ENCODE measurements at regions not wholly inside any gene's neighbourhood (a gene's known extent, or its start where the extent isn't known, plus 50 kb on each side); places are given as distances from the start of the nearest gene placed in this dataset.
A peak's percentile ranks its signal among the peaks of the same experiment; 100 is the strongest.
"Not testable (repeated sequence)": the region's sequence is repeated elsewhere in the genome, so short reads cannot be mapped to it uniquely, and the experiment has no call there.

DNA sequence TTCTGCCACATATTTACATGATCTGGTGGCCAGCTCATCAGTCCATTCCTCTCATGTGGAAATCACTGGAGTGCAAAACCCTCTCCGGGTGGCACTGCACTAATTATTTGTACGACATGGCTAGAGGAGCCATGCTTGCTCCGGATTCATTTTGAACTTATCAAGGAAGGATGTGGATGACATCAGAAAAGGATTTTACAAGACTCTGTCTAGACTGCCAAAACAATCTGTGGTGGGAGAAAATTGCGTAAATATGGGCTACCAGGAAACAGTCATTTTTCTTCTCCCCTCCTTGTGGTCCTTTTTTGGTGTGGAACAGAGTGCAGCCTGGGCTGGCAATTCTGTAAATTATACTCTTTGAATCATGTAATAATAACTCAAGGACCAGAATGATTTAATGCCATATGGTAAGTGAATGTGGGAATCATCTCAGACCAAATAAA lies 123.4 kb upstream of the IFNE start:
- no peak for DNase-seq

DNA sequence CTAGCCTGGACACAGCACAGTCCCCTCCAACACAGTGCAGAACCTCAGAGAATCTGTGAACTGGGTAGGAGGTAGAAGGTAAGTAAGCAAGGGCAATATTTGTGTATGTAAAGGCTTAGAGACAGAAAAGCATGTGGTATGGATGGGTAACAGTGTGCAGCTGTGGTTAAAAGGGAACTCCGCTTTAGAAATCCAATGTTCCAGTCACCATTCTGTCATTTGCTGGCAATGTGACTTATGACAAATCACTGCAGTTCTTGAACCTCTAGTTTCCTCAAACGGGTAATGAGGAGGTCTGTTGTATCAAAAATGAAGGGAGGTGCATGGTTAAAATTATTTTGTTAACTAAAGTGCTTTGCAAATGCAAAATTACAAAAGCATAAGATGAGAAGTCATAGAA lies 125.5 kb upstream of the IFNE start:
- no peak for DNase-seq

DNA sequence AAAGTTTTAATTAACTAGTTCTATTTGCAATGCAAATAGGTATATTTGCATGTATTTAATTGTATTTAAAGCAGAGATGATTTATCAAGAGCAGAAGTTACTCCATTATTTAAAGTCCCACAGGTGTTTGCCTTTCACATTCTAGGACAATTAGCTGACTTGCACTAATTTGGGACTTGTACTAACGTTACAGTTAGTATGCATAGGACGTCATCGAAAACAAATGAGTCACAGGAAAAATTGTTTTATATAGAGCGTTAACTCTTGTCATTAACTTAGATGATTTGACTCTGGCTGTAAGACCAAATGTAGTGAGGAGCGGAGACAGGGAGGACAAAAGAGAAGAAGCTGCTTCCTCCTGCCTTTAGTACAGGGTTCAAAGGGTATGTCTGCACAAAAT lies 126.1 kb upstream of the IFNE start:
- no peak for DNase-seq

DNA sequence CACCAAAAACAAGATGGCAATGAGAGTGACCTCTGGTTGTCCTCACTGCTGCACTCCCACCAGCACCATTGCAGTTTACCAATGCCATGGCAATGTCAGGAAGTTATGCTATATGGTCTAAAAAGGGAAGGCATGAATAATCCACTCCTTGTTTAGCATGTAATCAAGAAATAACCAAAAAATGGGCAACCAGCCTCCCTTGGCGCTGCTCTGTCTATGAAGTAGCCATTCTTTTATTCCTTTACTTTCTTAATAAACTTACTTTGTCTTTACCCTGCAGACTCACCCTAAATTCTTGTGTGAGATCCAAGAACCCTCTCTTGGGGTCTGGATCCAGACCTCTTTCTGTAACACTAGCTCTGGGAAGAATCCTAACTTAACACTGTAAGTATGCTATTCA lies 127.4 kb upstream of the IFNE start:
- DNase-seq: no peak

- peak; percentile 63 for DNase-seq
These were observed 129.8 kb upstream of the IFNE start for GRCh38 chr9:21611891-21612290.

GRCh38 chr9:21615018-21615417 lies 132.9 kb upstream of the IFNE start:
- no peak for DNase-seq

DNA sequence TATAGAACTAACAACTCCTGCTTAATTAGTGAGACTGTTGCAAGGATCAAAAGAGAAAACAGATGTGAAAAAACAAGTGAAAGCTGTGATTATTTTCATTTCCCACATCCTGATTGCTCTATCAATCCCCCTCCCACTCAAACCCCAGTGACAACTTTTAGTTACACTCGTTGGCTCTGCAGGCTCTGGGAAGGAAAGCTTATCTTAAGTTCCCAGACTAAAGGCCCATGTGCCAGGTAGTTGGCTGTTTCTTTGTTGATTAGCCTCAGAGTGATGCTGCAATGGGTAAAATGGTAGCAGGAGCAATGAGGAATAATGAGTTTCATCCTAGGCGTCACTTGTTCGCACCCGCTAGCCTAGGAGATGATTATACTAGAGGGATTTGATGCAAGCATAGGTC lies 133.3 kb upstream of the IFNE start:
- no peak for DNase-seq

DNA sequence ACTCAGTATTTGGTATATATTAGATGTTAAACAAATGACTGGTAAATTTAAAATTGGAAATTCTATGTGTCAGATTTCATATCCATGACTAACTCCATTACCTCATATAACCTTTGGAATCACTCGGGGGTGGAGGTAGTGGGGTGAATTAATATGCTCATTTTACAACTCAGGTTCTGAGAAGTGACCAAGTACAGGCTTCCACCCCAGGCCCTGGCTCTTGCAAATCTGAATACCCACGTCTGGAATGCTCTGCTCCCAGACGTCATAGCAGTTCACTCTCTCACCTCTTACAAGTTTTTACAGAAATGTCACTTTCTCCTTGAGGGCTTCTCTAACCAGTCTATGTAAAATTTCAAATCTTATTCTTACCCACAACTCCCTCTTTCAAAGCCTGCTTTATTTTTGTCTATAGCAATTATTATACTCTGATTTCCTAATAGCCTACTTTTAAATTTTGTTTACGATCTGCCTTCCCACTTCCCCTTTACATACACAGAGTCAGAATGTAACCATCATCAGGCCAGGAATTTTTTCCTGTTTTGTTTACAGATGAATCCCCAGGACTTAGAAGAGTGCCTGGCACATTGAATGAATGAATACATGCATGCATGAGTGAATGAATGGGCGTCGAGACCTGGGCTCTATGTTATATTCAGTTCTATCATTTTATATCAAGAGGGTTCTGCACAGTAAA lies 134.1 kb upstream of the IFNE start:
- no peak for DNase-seq

DNA sequence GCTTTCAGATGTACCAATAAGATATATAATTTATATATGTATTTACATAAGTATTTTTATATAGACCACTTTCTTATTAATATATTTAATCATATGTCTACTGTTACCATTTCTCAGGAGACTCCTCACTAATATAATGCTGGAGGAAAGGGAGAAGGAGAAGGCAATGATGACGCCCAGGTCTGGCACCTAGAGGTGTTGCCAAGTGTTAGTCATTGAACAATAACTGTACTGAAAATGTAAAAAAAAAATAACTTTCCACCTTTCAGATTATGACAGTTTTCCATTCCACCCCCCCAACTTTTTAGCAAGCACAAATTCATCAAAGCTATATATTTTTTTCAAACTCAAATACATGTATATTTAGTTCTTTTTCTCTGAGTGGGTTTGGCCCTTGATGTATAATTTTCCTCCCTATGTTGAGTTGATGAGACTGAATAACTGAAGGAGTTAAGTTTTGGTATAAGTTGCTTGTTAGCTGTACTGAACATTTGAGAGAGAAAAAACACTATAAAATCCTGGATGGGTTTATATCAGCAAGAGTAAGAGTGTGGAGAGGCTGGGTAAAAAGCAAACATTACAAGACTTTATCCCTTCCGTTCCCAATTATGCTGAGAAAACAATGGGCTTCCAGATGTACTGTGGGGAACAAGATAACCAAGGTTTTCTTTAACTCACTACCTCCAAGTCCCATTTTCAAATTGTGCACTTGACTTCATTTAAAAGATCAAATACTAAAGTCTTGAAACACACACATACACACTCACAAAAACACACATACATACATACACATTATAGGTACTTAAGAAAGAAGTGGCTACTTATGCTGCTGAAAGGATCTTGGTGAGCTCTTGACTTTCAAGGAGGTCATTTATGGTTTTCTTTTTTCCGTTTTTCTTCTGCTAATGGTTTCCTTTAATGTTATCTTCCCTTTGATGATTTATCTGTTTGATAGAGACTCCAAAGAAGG lies 142.8 kb upstream of the IFNE start:
- DNase-seq: peak; percentile 36

GRCh38 chr9:21626493-21626892 lies 144.4 kb upstream of the IFNE start:
- no peak for DNase-seq

GRCh38 chr9:21628954-21629353 lies 146.8 kb upstream of the IFNE start:
- not testable (repeated sequence) for DNase-seq

- DNase-seq: no peak
These were observed 152.8 kb upstream of the IFNE start for GRCh38 chr9:21634951-21635350.

DNA sequence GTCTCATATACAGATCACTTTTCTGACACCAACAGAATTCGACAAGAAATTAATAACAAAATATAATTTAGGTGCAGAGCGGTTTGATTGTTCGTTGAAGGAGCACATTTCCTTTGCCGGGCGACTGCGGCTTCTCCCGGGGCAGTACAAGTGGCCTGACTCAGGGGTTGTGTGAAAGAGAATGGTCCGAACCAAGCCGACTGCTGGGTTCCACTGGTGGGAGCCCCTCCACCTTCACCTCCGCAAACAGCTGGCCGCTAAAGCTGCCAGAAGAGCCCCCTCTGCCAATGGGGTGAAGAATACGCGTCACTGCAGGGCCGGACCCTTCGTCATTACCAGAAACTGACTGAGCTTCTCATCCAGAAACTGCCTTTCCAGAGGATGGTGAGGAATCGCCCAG lies 156.0 kb upstream of the IFNE start:
- no peak for DNase-seq

- DNase-seq: no peak
These were observed 149.3 kb upstream of the MTAP start for GRCh38 chr9:21653091-21653490.

DNA sequence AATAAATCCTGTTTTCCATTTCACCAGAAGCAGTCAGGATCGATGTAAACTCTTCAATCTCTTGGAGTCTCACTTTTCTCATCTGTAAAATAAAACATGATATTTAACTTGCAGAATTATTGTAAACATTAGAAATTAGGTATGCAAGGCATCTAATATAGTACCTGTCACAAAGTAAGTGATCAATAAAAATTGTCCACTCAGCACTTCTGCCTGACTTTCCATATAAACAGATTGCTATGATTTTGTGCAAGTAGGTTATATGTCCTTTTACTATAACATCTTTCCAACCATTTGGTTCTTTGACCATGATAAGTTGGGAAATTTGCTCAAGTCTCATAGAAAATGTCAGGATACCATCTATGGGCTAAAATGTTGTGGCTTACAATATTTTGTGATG lies 148.8 kb upstream of the MTAP start:
- no peak for DNase-seq

- no peak for DNase-seq
These were observed 145.4 kb upstream of the MTAP start for GRCh38 chr9:21656776-21657674.

- no peak for DNase-seq
These were observed 144.3 kb upstream of the MTAP start for GRCh38 chr9:21657966-21658667.

GRCh38 chr9:21660976-21661375 lies 141.5 kb upstream of the MTAP start:
- DNase-seq: no peak

- no peak for DNase-seq
These were observed 140.8 kb upstream of the MTAP start for GRCh38 chr9:21661626-21662025.

DNA sequence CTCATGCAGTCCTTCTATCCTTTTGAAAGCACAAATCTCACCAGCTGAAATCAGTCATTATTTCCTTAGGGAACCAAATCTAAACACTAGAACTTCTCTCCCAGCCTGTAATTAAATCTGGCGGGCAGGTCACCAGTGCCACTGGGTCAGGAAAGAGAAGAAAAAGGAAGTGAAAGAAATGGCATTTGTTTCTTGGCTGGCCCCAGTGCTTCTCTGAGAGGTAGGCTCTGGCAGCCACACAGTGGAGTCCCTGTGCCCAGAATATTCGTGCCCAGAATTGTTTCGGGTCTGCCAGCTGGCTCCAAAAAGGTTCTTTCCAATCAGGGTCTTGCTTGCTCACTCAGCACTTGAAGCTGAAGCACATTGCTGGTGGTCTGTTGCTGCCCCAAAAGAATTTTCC lies 133.9 kb upstream of the MTAP start:
- DNase-seq: no peak

- DNase-seq: no peak
These were observed 132.7 kb upstream of the MTAP start for GRCh38 chr9:21669701-21670100.

GRCh38 chr9:21670374-21670773 lies 132.1 kb upstream of the MTAP start:
- DNase-seq: no peak

- no peak for DNase-seq
These were observed 130.3 kb upstream of the MTAP start for GRCh38 chr9:21672140-21672539.
